ENCODE measurements at regions not wholly inside any gene's neighbourhood (a gene's known extent, or its start where the extent isn't known, plus 50 kb on each side); places are given as distances from the start of the nearest gene placed in this dataset.

DNA sequence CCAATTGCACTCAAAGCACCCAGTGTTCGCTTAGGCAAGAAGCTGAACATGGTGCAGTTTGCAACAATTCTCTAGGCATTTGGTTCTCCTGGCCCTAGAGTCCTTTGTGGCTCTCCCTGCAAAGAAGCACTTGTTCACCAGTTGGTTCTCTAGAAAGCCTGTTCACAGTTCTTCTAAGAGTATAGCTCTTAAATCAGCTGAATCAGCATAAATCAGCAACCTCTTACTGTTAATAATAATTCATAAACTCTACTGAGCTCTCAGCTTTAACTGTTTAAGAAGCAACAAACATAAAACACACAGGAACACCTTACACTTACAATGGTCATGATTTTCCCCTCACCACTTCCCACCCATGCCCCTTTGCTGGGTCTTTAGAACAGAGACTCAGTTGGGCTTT, 56.8 kb upstream of the PPP2R3A start:
- no peak for ATAC-seq
- no peak for TF ChIP-seq EP300 (IDR thresholded peaks at IDR 0.05)
- TF ChIP-seq, protein P1, sequence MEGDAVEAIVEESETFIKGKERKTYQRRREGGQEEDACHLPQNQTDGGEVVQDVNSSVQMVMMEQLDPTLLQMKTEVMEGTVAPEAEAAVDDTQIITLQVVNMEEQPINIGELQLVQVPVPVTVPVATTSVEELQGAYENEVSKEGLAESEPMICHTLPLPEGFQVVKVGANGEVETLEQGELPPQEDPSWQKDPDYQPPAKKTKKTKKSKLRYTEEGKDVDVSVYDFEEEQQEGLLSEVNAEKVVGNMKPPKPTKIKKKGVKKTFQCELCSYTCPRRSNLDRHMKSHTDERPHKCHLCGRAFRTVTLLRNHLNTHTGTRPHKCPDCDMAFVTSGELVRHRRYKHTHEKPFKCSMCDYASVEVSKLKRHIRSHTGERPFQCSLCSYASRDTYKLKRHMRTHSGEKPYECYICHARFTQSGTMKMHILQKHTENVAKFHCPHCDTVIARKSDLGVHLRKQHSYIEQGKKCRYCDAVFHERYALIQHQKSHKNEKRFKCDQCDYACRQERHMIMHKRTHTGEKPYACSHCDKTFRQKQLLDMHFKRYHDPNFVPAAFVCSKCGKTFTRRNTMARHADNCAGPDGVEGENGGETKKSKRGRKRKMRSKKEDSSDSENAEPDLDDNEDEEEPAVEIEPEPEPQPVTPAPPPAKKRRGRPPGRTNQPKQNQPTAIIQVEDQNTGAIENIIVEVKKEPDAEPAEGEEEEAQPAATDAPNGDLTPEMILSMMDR (IDR thresholded peaks at IDR 0.05), result no peak
- no peak for TF ChIP-seq POLR2AphosphoS5 (IDR thresholded peaks at IDR 0.05)
- no peak for TF ChIP-seq POLR2A (IDR thresholded peaks at IDR 0.05)
- no peaks in the 10 kb centered on the region for H3K27me3 ChIP-seq
- H3K36me3 ChIP-seq, result no peaks in the 10 kb centered on the region
- no peak overlapping the region for H3K4me3 ChIP-seq
- no peaks in the 10 kb centered on the region for H3K9me3 ChIP-seq
- H3K4me1 ChIP-seq, result no peaks in the 10 kb centered on the region
- no peak overlapping the region for H3K27ac ChIP-seq
- 100% methylated on average over 1 of the region's 1 CpG for WGBS, 2 donors (ENCODE audit: low coverage in 1 of 2)

DNA sequence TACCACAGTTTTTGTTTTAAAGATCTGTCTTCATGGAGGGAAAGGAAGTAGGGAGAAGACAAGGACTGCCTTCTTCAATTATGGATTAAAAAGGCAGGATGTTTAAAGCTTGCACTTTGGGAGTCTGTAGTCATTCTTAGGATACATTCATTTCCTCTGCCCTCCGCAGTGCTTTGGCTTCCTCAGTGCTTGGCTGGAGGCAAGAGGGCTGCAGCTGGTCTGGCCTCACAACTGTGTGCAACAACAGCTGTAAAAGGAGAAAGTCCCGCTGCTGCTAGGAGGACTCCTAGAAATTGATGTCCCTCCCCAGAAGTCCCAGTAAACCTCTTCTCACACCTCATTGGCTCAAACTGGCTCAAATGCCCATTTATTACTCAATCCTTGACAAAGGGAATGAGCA, 54.4 kb upstream of the PPP2R3A start:
- Histone ChIP-seq H3K4me1 (no peaks in the 10 kb centered on the region), H3K27me3 (no peaks in the 10 kb centered on the region), H3K9me3 (no peaks in the 10 kb centered on the region), H3K4me3 (no peak overlapping the region), H3K36me3 (no peaks in the 10 kb centered on the region), H3K27ac (no peak overlapping the region)
- TF ChIP-seq POLR2A (IDR thresholded peaks at IDR 0.05) (no peak), POLR2AphosphoS5 (IDR thresholded peaks at IDR 0.05) (no peak), EP300 (IDR thresholded peaks at IDR 0.05) (no peak)
- TF ChIP-seq, protein P1 (IDR thresholded peaks at IDR 0.05), result no peak
- 38 to 40% methylated on average over 1 to 2 of the region's 2 CpGs for WGBS, 2 donors (ENCODE audit: low coverage in 1 of 2)
- no peak for ATAC-seq

DNA sequence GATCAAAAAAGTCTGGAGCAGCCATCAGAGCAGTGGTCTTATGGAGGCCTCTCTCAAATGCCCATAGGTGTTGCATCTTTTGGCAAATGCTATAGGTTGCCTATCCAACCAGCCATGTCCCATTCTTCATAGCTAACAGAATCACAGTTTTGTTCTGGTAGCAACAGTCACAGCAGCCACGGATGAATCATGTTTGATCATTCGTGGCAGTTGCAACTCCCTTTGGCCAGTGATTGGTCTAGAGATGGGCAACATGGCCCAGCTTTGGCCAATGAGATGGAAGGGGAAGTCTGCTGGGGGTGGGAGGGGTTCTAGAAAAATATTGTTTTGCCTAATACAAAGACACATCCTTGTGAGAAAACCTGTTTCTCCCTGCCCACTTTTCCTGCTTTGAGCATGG, 50.3 kb upstream of the PPP2R3A start:
- no peaks in the 10 kb centered on the region for H3K27me3 ChIP-seq
- WGBS, 2 donors (ENCODE audit: low coverage in 1 of 2), result 60% methylated on average over 1 to 2 of the region's 2 CpGs
- no peak for TF ChIP-seq EP300 (IDR thresholded peaks at IDR 0.05)
- TF ChIP-seq, protein P1 (IDR thresholded peaks at IDR 0.05), result no peak
- no peak for TF ChIP-seq POLR2AphosphoS5 (IDR thresholded peaks at IDR 0.05)
- no peak for TF ChIP-seq POLR2A (IDR thresholded peaks at IDR 0.05)
- no peak overlapping the region for H3K4me3 ChIP-seq
- H3K4me1 ChIP-seq, result no peaks in the 10 kb centered on the region
- no peak overlapping the region for H3K27ac ChIP-seq
- ATAC-seq, result no peak
- no peaks in the 10 kb centered on the region for H3K9me3 ChIP-seq
- H3K36me3 ChIP-seq, result no peaks in the 10 kb centered on the region

Measured in gastroesophageal sphincter (tissue), 4 donors.